Hepatocyte (in vitro differentiated cells): ENCODE measurements at regions not wholly inside any gene's neighbourhood (a gene's known extent, or its start where the extent isn't known, plus 50 kb on each side); places are given as distances from the start of the nearest gene placed in this dataset.
A peak's percentile ranks its signal among the peaks of the same experiment; 100 is the strongest.

Experiments
- EZH2 ChIP-seq: fragments of 200-600 bp; sonication (generic); IDR thresholded peaks from 2 replicates; pipeline ENCODE4 v1.6.1; 2016; ENCODE audit warnings: antibody characterized with exemption, mild to moderate bottlenecking, borderline replicate concordance
- TF ChIP-seq, protein P1 (sequence below): fragments of 200-600 bp; sonication (generic); IDR thresholded peaks from 2 replicates; pipeline ENCODE4 v1.5.1; 2016; ENCODE audit warnings: antibody characterized with exemption, mild to moderate bottlenecking; ENCODE audit not compliant: poor library complexity

DNA sequence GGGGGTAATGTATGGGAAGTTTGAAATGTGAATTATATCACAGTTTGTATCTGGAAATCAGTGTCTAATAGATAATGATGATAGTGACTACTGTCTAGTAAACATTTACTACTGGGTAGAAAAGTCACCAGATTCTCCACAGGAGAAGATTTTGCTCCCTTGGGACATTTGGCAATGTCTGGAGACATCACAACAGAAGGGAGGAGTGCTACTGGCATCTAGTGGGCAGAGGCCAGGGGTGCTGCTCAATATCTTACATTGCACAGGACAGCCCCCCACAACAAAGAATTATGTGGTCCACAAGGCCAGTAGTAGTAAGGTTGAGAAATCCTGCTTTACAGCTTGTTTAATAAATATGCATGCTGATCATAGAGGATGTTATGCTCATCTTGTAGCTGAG is 92.3 kb upstream of the PRPS1L1 start:
- TF ChIP-seq, protein P1, sequence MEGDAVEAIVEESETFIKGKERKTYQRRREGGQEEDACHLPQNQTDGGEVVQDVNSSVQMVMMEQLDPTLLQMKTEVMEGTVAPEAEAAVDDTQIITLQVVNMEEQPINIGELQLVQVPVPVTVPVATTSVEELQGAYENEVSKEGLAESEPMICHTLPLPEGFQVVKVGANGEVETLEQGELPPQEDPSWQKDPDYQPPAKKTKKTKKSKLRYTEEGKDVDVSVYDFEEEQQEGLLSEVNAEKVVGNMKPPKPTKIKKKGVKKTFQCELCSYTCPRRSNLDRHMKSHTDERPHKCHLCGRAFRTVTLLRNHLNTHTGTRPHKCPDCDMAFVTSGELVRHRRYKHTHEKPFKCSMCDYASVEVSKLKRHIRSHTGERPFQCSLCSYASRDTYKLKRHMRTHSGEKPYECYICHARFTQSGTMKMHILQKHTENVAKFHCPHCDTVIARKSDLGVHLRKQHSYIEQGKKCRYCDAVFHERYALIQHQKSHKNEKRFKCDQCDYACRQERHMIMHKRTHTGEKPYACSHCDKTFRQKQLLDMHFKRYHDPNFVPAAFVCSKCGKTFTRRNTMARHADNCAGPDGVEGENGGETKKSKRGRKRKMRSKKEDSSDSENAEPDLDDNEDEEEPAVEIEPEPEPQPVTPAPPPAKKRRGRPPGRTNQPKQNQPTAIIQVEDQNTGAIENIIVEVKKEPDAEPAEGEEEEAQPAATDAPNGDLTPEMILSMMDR, result peak; percentile 10
- TF ChIP-seq EZH2, result no peak
